Lung (tissue), 11 donors: ENCODE measurements at regions not wholly inside any gene's neighbourhood (a gene's known extent, or its start where the extent isn't known, plus 50 kb on each side); places are given as distances from the start of the nearest gene placed in this dataset.

ENCODE experiments used
- ATAC-seq: fragments of 200-7000 bp; cut with Tn5 transposase; one replicate; pipeline ENCODE4 v1.9.1; 2020; ENCODE audit warnings: moderate number of reproducible peaks; ENCODE audit not compliant: insufficient read depth, low FRiP score
- DNase-seq, 3 donors: peaks; one replicate each; pipeline ENCODE4 v3.0.0-alpha.2; 2013 to 2017
- H3K27ac ChIP-seq, 2 donors: one replicate each; pipeline ENCODE4 v1.5.1; 2013; ENCODE audit warnings: mild to moderate bottlenecking in 2 of 2, moderate library complexity in 2 of 2, control low read depth in 1 of 2, inconsistent platforms in 1 of 2, low read depth in 1 of 2, low read length in 1 of 2
- H3K27me3 ChIP-seq, 3 donors: one replicate each; pipeline ENCODE4 v1.5.1; 2013; ENCODE audit warnings: low read length in 2 of 3; ENCODE audit not compliant: control insufficient read depth in 3 of 3, insufficient read depth in 3 of 3
- H3K36me3 ChIP-seq, 4 donors: one replicate each; pipeline ENCODE4 v1.5.1; 2013; ENCODE audit warnings: low read length in 4 of 4, mild to moderate bottlenecking in 1 of 4, moderate library complexity in 1 of 4; ENCODE audit not compliant: control insufficient read depth in 4 of 4, insufficient read depth in 4 of 4
- H3K4me1 ChIP-seq, 5 donors: one replicate each; pipeline ENCODE4 v1.5.1; 2013; ENCODE audit warnings: low read length in 5 of 5, mild to moderate bottlenecking in 2 of 5, moderate library complexity in 1 of 5; ENCODE audit not compliant: control insufficient read depth in 5 of 5, insufficient read depth in 5 of 5
- H3K4me3 ChIP-seq: one replicate; pipeline ENCODE4 v1.5.1; 2013; ENCODE audit warnings: mild to moderate bottlenecking, control low read depth, moderate library complexity
- H3K9ac ChIP-seq, 2 donors: one replicate each; pipeline ENCODE4 v1.5.1; 2013; ENCODE audit warnings: low read length in 2 of 2, control low read depth in 1 of 2; ENCODE audit not compliant: insufficient read depth in 1 of 2
- H3K9me3 ChIP-seq, 4 donors: one replicate each; pipeline ENCODE4 v1.5.1; 2013; ENCODE audit warnings: low read length in 3 of 4, mild to moderate bottlenecking in 1 of 4, moderate library complexity in 1 of 4; ENCODE audit not compliant: control insufficient read depth in 4 of 4, insufficient read depth in 3 of 4
- CTCF ChIP-seq: IDR thresholded peaks from 2 replicates; pipeline ENCODE4 v1.5.1; 2012; ENCODE audit warnings: mild to moderate bottlenecking; ENCODE audit errors: control extremely low read depth, extremely low read depth
- WGBS, 2 donors: extraction: QIAGEN DNeasy Blood & Tissue Kit; methylation state at CpG; one replicate each; pipeline ENCODE4 v1.1.7; 2013; 5-methylcytosine and 5-hydroxymethylcytosine counted together
- donor health status: control.
- donor health status: control.
- donor health status: Bipolar disorder and iron deficiency.
- donor health status: healthy.
- donor health status: DM: yes; HTN: yes; CAD: no.

- no peak overlapping the region for H3K4me3 ChIP-seq
- TF ChIP-seq CTCF = no peak
- H3K27me3 ChIP-seq = no peaks in the 10 kb centered on the region
- H3K9ac ChIP-seq = no peak overlapping the region
- peaks cover 0 to 2% (median 0%) of the 10 kb centered on the region in 5 donors for H3K4me1 ChIP-seq
- no peak for ATAC-seq
- H3K27ac ChIP-seq = no peak overlapping the region
- H3K36me3 ChIP-seq = no peaks in the 10 kb centered on the region
- 78 to 89% methylated on average over 11 of the region's 11 CpGs for WGBS, 2 donors
- peak; percentile 10 to 36 (median 25) for DNase-seq
- no peaks in the 10 kb centered on the region for H3K9me3 ChIP-seq
These were observed 57.6 kb downstream of the JRKL start for GRCh38 chr11:96447208-96448110.

GRCh38 chr11:96448225-96448624 lies 58.4 kb downstream of the JRKL start:
- H3K4me1 ChIP-seq = peaks cover 0 to 2% (median 0%) of the 10 kb centered on the region in 5 donors
- no peak overlapping the region for H3K27ac ChIP-seq
- ATAC-seq (no peak), DNase-seq (no peak)
- H3K9ac ChIP-seq = no peak overlapping the region
- H3K9me3 ChIP-seq = no peaks in the 10 kb centered on the region
- H3K36me3 ChIP-seq = no peaks in the 10 kb centered on the region
- WGBS, 2 donors = 70 to 78% methylated on average over 3 of the region's 3 CpGs
- H3K27me3 ChIP-seq = no peaks in the 10 kb centered on the region
- no peak for TF ChIP-seq CTCF
- H3K4me3 ChIP-seq = no peak overlapping the region

DNA sequence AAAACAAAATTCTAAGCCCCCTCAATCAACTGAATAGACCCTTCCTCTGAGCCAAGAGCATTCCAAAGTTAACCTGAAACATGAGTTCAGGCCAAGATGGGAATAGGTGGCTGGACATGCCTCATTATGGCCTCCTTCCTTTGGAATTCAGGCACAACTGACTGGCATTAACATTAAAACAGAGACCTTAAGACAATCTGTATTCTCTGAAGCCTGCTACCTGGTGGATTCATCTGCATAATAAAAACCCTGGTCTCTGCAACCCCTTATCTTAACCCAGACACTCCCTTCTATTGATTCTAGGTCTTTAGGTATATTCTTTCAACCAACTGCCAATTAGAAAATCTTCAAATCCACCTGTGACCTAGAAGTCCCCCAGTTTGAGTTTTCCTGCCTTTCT lies 66.3 kb downstream of the JRKL start:
- no peak overlapping the region for H3K9ac ChIP-seq
- H3K9me3 ChIP-seq = peaks cover 0 to 2% (median 0%) of the 10 kb centered on the region in 4 donors
- H3K4me1 ChIP-seq = no peaks in the 10 kb centered on the region
- no peak overlapping the region for H3K4me3 ChIP-seq
- H3K27ac ChIP-seq = no peak overlapping the region
- TF ChIP-seq CTCF = no peak
- DNase-seq = no peak
- H3K36me3 ChIP-seq = no peaks in the 10 kb centered on the region
- peaks cover 0 to 4% (median 0%) of the 10 kb centered on the region in 3 donors for H3K27me3 ChIP-seq
- ATAC-seq = no peak
